ENCODE measurements at regions not wholly inside any gene's neighbourhood (a gene's known extent, or its start where the extent isn't known, plus 50 kb on each side); places are given as distances from the start of the nearest gene placed in this dataset.

GRCh38 chr2:155815851-155816250 lies 516.7 kb downstream of the NR4A2 start:
- ChIA-PET CTCF (no interaction called here), POLR2A (ENCODE audit: unreplicated experiment) (no interaction called here)
- no peak overlapping the region for H2AK5ac ChIP-seq (ENCODE audit: low read depth, low read length)
- H3K14ac ChIP-seq (replicated peaks; ENCODE audit: low read depth, low read length) = no peak overlapping the region
- no peak overlapping the region for H2AK9ac ChIP-seq (replicated peaks; ENCODE audit: low read depth, low read length, poor library complexity)
- H3K23ac ChIP-seq (ENCODE audit: low read depth, low read length) = no peak overlapping the region
- H4K8ac ChIP-seq (ENCODE audit: low read depth in 2 of 2, low read length in 2 of 2) = no peak overlapping the region
- H3K36me3 ChIP-seq (ENCODE audit: control insufficient read depth, insufficient read depth, low read length) = no peaks in the 10 kb centered on the region
- no peak overlapping the region for H3K9ac ChIP-seq (ENCODE audit: low read depth, low read length)
- no peak overlapping the region for H2BK20ac ChIP-seq (ENCODE audit: low read depth, low read length)
- no peak overlapping the region for H2BK15ac ChIP-seq (ENCODE audit: low read depth, low read length)
- H2AFZ ChIP-seq (replicated peaks; ENCODE audit: low read length, poor library complexity) = no peak overlapping the region
- no peaks in the 10 kb centered on the region for H3K27me3 ChIP-seq (ENCODE audit: control insufficient read depth, insufficient read depth, low read length)
- in situ Hi-C loops (cut with MboI; ENCODE audit: low sequenced_read_pairs) = no loop called here
- ATAC-seq (ENCODE audit: low read depth) = no peak
- no peak overlapping the region for H3K56ac ChIP-seq (ENCODE audit: extremely low read depth, insufficient read depth, low read length)
- DNase-seq = no peak
- H4K5ac ChIP-seq (ENCODE audit: low read depth, low read length) = no peak overlapping the region
- no peak overlapping the region for H3K4ac ChIP-seq (ENCODE audit: low read depth, low read length)
- no peak overlapping the region for H2BK120ac ChIP-seq (ENCODE audit: low read depth, low read length)
- intact Hi-C loops (cut with micrococcal nuclease) = no loop called here
- TF ChIP-seq BHLHE40 (IDR thresholded peaks at IDR 0.05; ENCODE audit: low read depth, low read length) = no peak
- no peak for TF ChIP-seq MAZ (IDR thresholded peaks at IDR 0.05; ENCODE audit: borderline replicate concordance, low read depth, low read length)
- no peak for TF ChIP-seq ELK1 (IDR thresholded peaks at IDR 0.05; ENCODE audit: borderline replicate concordance, low read depth, low read length)
- TF ChIP-seq RAD21 (IDR thresholded peaks at IDR 0.05; ENCODE audit: low read length) = no peak
- TF ChIP-seq CEBPB (IDR thresholded peaks at IDR 0.05; ENCODE audit: low read depth, low read length) = no peak
- TF ChIP-seq CHD1 (IDR thresholded peaks at IDR 0.05; ENCODE audit: low read depth, low read length) = no peak
- TF ChIP-seq FOS (IDR thresholded peaks at IDR 0.05; ENCODE audit: low read depth, low read length) = no peak
- TF ChIP-seq RCOR1 (IDR thresholded peaks at IDR 0.05; ENCODE audit: insufficient replicate concordance, low read length) = no peak
- TF ChIP-seq SMC3 (IDR thresholded peaks at IDR 0.05; ENCODE audit: low read depth, low read length) = no peak
- TF ChIP-seq RFX5 (IDR thresholded peaks at IDR 0.05; ENCODE audit: low read depth, low read length) = no peak
- no peak for TF ChIP-seq MXI1 (IDR thresholded peaks at IDR 0.05; ENCODE audit: borderline replicate concordance, low read depth, low read length)
- no peaks in the 10 kb centered on the region for H3K4me1 ChIP-seq (ENCODE audit: control insufficient read depth, insufficient read depth, low read length)
- no peaks in the 10 kb centered on the region for H4K20me1 ChIP-seq (ENCODE audit: insufficient read depth, low read length)
- no peak overlapping the region for H3K27ac ChIP-seq (ENCODE audit: insufficient read depth, low read length)
- H3K4me3 ChIP-seq (ENCODE audit: insufficient read depth, low read depth, low read length) = no peak overlapping the region
- H3K9me1 ChIP-seq (ENCODE audit: insufficient read depth, low read length) = no peaks in the 10 kb centered on the region
- no peaks in the 10 kb centered on the region for H3K79me1 ChIP-seq (ENCODE audit: low read depth in 1 of 2, low read length in 2 of 2)
- no peak overlapping the region for H3K4me2 ChIP-seq (ENCODE audit: low read depth, low read length)
- H3K9me3 ChIP-seq (ENCODE audit: control insufficient read depth, insufficient read depth, low read length) = peaks cover 24% of the 10 kb centered on the region
- dilution Hi-C loops (cut with HindIII; ENCODE audit: low sequenced_read_pairs, unreplicated experiment) = no loop called here
- no peak overlapping the region for H3K18ac ChIP-seq (ENCODE audit: low read depth, low read length)
- H4K91ac ChIP-seq (ENCODE audit: insufficient read depth, low read depth, low read length) = no peak overlapping the region
- H2BK5ac ChIP-seq (ENCODE audit: low read depth, low read length, poor library complexity, severe bottlenecking) = no peak overlapping the region
- BruUV-seq (replicated peaks) = no TSS peak

Data from IMR-90 (cell line).